DND-41 (cell line): ENCODE measurements at regions not wholly inside any gene's neighbourhood (a gene's known extent, or its start where the extent isn't known, plus 50 kb on each side); places are given as distances from the start of the nearest gene placed in this dataset.
"Not testable (repeated sequence)": the region's sequence is repeated elsewhere in the genome, so short reads cannot be mapped to it uniquely, and the experiment has no call there.

Experiments
- ATAC-seq: fragments of 200-7000 bp; cut with Tn5 transposase; 3 replicates; pipeline ENCODE4 v1.9.1; 2021; ENCODE audit warnings: low read depth; ENCODE audit not compliant: insufficient read depth
- DNase-seq: peaks from one replicate; pipeline ENCODE4 v3.0.0-alpha.2; 2020
- H2AFZ ChIP-seq: 2 replicates; pipeline ENCODE4 v1.6.0; 2012; ENCODE audit warnings: low read depth, low read length
- H3K27ac ChIP-seq: 2 replicates; pipeline ENCODE4 v1.5.1; 2012; ENCODE audit warnings: low read length, inconsistent platforms
- H3K27me3 ChIP-seq: fragments of 200-600 bp; sonication (generic); 2 replicates; pipeline ENCODE4 v1.6.0; 2012; ENCODE audit warnings: low read length, mild to moderate bottlenecking, inconsistent platforms; ENCODE audit not compliant: insufficient read depth, poor library complexity
- H3K36me3 ChIP-seq: 2 replicates; pipeline ENCODE4 v1.5.1; 2012; ENCODE audit warnings: low read length, inconsistent platforms; ENCODE audit not compliant: insufficient read depth
- H3K4me1 ChIP-seq: 2 replicates; pipeline ENCODE4 v1.5.1; 2012; ENCODE audit warnings: mild to moderate bottlenecking, low read length; ENCODE audit not compliant: insufficient read depth
- H3K4me2 ChIP-seq: 2 replicates; pipeline ENCODE4 v1.6.0; 2012; ENCODE audit warnings: mild to moderate bottlenecking, moderate library complexity, low read length, inconsistent platforms; ENCODE audit not compliant: insufficient read depth
- H3K4me3 ChIP-seq, 2 experiments: fragments of 200-600 bp in 1 of 2; shearing (Covaris generic) in 1 of 2; 2 replicates each; pipeline ENCODE4 v1.5.1; 2012 to 2016; ENCODE audit warnings: inconsistent platforms in 2 of 2, low read length in 2 of 2, mild to moderate bottlenecking in 2 of 2, low read depth in 1 of 2, moderate library complexity in 1 of 2
- H3K79me2 ChIP-seq: 2 replicates; pipeline ENCODE4 v1.6.0; 2012; ENCODE audit warnings: low read length, inconsistent platforms; ENCODE audit not compliant: insufficient read depth
- H3K9ac ChIP-seq: 2 replicates; pipeline ENCODE4 v1.6.0; 2012; ENCODE audit warnings: low read depth, mild to moderate bottlenecking, inconsistent platforms, low read length, moderate library complexity
- H3K9me3 ChIP-seq: 2 replicates; pipeline ENCODE4 v1.5.1; 2012; ENCODE audit warnings: low read length, moderate library complexity, mild to moderate bottlenecking, inconsistent platforms; ENCODE audit not compliant: insufficient read depth, severe bottlenecking
- H4K20me1 ChIP-seq: 2 replicates; pipeline ENCODE4 v1.6.0; 2012; ENCODE audit warnings: low read length; ENCODE audit not compliant: insufficient read depth
- EZH2 ChIP-seq: IDR thresholded peaks from 3 replicates; pipeline ENCODE4 v1.6.1; 2012; ENCODE audit warnings: borderline replicate concordance, low read depth, mild to moderate bottlenecking, moderate library complexity, low read length, inconsistent platforms; ENCODE audit not compliant: severe bottlenecking
- TF ChIP-seq, protein P1 (sequence below): IDR thresholded peaks from 2 replicates; pipeline ENCODE4 v1.5.1; 2012; ENCODE audit warnings: borderline replicate concordance, low read length, moderate library complexity, mild to moderate bottlenecking; ENCODE audit not compliant: poor library complexity, severe bottlenecking; ENCODE audit errors: extremely low read depth

- not testable (repeated sequence) for H3K36me3 ChIP-seq, H4K20me1 ChIP-seq, H3K27me3 ChIP-seq, DNase-seq, H3K9me3 ChIP-seq, H3K4me2 ChIP-seq, H3K79me2 ChIP-seq, ATAC-seq, H3K4me1 ChIP-seq, H3K27ac ChIP-seq, H3K9ac ChIP-seq, H2AFZ ChIP-seq, H3K4me3 ChIP-seq
Observed at GRCh38 chrX:128606357-128606756, 554.2 kb upstream of the ACTRT1 start.

DNA sequence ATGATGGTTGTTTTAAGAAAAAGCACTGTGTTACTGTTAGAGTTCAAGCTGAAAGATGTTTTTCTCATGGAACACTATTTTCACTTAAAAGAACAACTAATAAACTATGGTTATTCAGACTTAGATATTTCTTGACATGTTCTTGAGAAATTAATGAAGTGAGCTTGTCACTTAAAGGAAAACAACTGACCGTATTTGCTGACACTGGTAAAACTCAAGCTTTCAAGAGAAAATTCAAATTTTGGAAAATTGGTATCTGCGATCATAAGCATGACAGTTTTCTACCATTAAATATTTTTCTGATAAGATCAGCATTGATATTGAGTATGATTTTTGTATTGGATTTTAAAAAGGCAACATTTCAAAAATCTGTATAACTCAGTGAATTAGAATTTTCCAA lies 549.5 kb upstream of the ACTRT1 start:
- no peaks in the 10 kb centered on the region for H3K4me1 ChIP-seq
- H3K36me3 ChIP-seq: no peaks in the 10 kb centered on the region
- no peaks in the 10 kb centered on the region for H3K27me3 ChIP-seq
- DNase-seq (no peak), ATAC-seq (no peak)
- TF ChIP-seq, protein P1, sequence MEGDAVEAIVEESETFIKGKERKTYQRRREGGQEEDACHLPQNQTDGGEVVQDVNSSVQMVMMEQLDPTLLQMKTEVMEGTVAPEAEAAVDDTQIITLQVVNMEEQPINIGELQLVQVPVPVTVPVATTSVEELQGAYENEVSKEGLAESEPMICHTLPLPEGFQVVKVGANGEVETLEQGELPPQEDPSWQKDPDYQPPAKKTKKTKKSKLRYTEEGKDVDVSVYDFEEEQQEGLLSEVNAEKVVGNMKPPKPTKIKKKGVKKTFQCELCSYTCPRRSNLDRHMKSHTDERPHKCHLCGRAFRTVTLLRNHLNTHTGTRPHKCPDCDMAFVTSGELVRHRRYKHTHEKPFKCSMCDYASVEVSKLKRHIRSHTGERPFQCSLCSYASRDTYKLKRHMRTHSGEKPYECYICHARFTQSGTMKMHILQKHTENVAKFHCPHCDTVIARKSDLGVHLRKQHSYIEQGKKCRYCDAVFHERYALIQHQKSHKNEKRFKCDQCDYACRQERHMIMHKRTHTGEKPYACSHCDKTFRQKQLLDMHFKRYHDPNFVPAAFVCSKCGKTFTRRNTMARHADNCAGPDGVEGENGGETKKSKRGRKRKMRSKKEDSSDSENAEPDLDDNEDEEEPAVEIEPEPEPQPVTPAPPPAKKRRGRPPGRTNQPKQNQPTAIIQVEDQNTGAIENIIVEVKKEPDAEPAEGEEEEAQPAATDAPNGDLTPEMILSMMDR: no peak
- TF ChIP-seq EZH2: no peak
- no peaks in the 10 kb centered on the region for H3K9me3 ChIP-seq
- no peak overlapping the region for H3K4me2 ChIP-seq
- H2AFZ ChIP-seq: no peak overlapping the region
- H4K20me1 ChIP-seq: no peaks in the 10 kb centered on the region
- no peaks in the 10 kb centered on the region for H3K79me2 ChIP-seq
- no peak overlapping the region for H3K4me3 ChIP-seq
- no peak overlapping the region for H3K9ac ChIP-seq
- no peak overlapping the region for H3K27ac ChIP-seq

GRCh38 chrX:128599632-128600031 lies 547.4 kb upstream of the ACTRT1 start:
- Histone ChIP-seq H3K4me2 (no peak overlapping the region), H4K20me1 (no peaks in the 10 kb centered on the region), H3K4me1 (no peaks in the 10 kb centered on the region), H3K9ac (no peak overlapping the region), H3K36me3 (no peaks in the 10 kb centered on the region), H3K27ac (no peak overlapping the region), H2AFZ (no peak overlapping the region), H3K4me3 (no peak overlapping the region), H3K9me3 (no peaks in the 10 kb centered on the region), H3K79me2 (no peaks in the 10 kb centered on the region), H3K27me3 (no peaks in the 10 kb centered on the region)
- DNase-seq (no peak), ATAC-seq (no peak)
- no peak for TF ChIP-seq EZH2
- TF ChIP-seq, protein P1: no peak

DNA sequence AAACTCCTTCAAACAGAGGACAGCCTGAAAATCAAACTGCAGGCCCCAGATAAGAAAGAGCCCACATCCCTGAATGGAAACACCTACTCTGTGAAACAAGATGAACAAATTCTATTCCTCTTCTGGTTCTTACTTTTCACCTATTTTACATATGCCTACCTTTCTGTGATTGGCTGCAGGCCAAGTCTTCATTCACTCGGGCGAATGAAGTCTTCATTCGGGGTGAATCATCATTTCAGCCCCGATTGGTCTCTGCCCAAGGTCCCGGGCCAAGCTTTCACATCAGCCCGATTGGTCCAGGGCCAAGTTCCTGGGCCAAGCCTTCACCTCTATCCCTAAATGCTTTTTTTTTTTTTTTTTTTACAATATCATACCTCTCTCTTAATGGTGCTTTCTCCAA lies 529.8 kb upstream of the ACTRT1 start:
- TF ChIP-seq EZH2: no peak
- TF ChIP-seq, protein P1: no peak
- H3K79me2 ChIP-seq: no peaks in the 10 kb centered on the region
- H3K4me1 ChIP-seq: no peaks in the 10 kb centered on the region
- H3K4me3 ChIP-seq: no peak overlapping the region
- no peak overlapping the region for H2AFZ ChIP-seq
- H3K9ac ChIP-seq: no peak overlapping the region
- H3K36me3 ChIP-seq: no peaks in the 10 kb centered on the region
- H4K20me1 ChIP-seq: no peaks in the 10 kb centered on the region
- DNase-seq (no peak), ATAC-seq (no peak)
- no peak overlapping the region for H3K4me2 ChIP-seq
- no peak overlapping the region for H3K27ac ChIP-seq
- H3K9me3 ChIP-seq: no peaks in the 10 kb centered on the region
- no peaks in the 10 kb centered on the region for H3K27me3 ChIP-seq
